Natural killer cell (primary cell): ENCODE measurements at regions not wholly inside any gene's neighbourhood (a gene's known extent, or its start where the extent isn't known, plus 50 kb on each side); places are given as distances from the start of the nearest gene placed in this dataset.

Experiments used
- ATAC-seq, 3 donors: fragments of 150-1000 bp in 2 of 3; fragments of 200-7000 bp in 1 of 3; cut with Tn5 transposase; 1 replicate in 1 of 3; 2 replicates in 2 of 3; pipeline ENCODE4 v1.10.0; 2021; ENCODE audit warnings: mild to moderate bottlenecking in 2 of 3, moderate library complexity in 2 of 3
- DNase-seq, 2 donors: peaks; one replicate each; pipeline versions ENCODE4 v3.0.0 to v3.0.0-alpha.2; 2013 to 2021; ENCODE audit warnings: mixed read lengths in 1 of 2
- H3K27ac ChIP-seq: one replicate; pipeline ENCODE4 v1.5.1; 2013; ENCODE audit warnings: mild to moderate bottlenecking, low read length
- H3K27me3 ChIP-seq: one replicate; pipeline ENCODE4 v1.6.1; 2013; ENCODE audit warnings: low read length; ENCODE audit not compliant: control insufficient read depth, insufficient read depth
- H3K36me3 ChIP-seq: one replicate; pipeline ENCODE4 v1.6.1; 2013; ENCODE audit warnings: low read length; ENCODE audit not compliant: control insufficient read depth, insufficient read depth
- H3K4me1 ChIP-seq: one replicate; pipeline ENCODE4 v1.6.1; 2013; ENCODE audit warnings: low read length; ENCODE audit not compliant: control insufficient read depth, insufficient read depth
- H3K4me3 ChIP-seq: one replicate; pipeline ENCODE4 v1.5.1; 2013; ENCODE audit warnings: low read length
- H3K9me3 ChIP-seq: one replicate; pipeline ENCODE4 v1.6.1; 2013; ENCODE audit warnings: low read length; ENCODE audit not compliant: control insufficient read depth, insufficient read depth
- H3K27ac Mint-ChIP-seq, 2 donors: one replicate each; pipeline ENCODE4 v1.8.0; 2022; ENCODE audit warnings: mild to moderate bottlenecking in 2 of 2, mixed read lengths in 2 of 2, moderate library complexity in 1 of 2
- H3K27me3 Mint-ChIP-seq, 2 donors: one replicate each; pipeline ENCODE4 v1.8.0; 2022; ENCODE audit warnings: low read depth in 2 of 2, mixed read lengths in 2 of 2
- H3K36me3 Mint-ChIP-seq: one replicate; pipeline ENCODE4 v1.8.0; 2022; ENCODE audit warnings: mixed read lengths
- H3K4me1 Mint-ChIP-seq, 2 donors: one replicate each; pipeline ENCODE4 v1.8.0; 2022; ENCODE audit warnings: mixed read lengths in 2 of 2
- H3K4me3 Mint-ChIP-seq: one replicate; pipeline ENCODE4 v1.8.0; 2022; ENCODE audit warnings: mild to moderate bottlenecking, moderate library complexity, mixed read lengths
- H3K9me3 Mint-ChIP-seq, 2 donors: one replicate each; pipeline ENCODE4 v1.8.0; 2022; ENCODE audit warnings: mixed read lengths in 2 of 2
- WGBS: methylation state at CpG from one replicate; pipeline ENCODE4 v1.1.7; 2013; ENCODE audit warnings: missing lambda C conversion rate; ENCODE audit not compliant: insufficient coverage; 5-methylcytosine and 5-hydroxymethylcytosine counted together
- intact Hi-C: fragments of 100-400 bp; cut with micrococcal nuclease; formaldehyde crosslinking; loops from one replicate; pipeline ENCODE4 v1.14.2; 2022
- TF ChIP-seq, protein P1 (sequence below): fragments of 200-600 bp; IDR thresholded peaks from one replicate; pipeline ENCODE4 v1.8.0; 2022; ENCODE audit warnings: antibody characterized with exemption

GRCh38 chr13:80717776-80718175 is 376.9 kb upstream of the SPRY2 start:
- ATAC-seq: no peak
- TF ChIP-seq, protein P1, sequence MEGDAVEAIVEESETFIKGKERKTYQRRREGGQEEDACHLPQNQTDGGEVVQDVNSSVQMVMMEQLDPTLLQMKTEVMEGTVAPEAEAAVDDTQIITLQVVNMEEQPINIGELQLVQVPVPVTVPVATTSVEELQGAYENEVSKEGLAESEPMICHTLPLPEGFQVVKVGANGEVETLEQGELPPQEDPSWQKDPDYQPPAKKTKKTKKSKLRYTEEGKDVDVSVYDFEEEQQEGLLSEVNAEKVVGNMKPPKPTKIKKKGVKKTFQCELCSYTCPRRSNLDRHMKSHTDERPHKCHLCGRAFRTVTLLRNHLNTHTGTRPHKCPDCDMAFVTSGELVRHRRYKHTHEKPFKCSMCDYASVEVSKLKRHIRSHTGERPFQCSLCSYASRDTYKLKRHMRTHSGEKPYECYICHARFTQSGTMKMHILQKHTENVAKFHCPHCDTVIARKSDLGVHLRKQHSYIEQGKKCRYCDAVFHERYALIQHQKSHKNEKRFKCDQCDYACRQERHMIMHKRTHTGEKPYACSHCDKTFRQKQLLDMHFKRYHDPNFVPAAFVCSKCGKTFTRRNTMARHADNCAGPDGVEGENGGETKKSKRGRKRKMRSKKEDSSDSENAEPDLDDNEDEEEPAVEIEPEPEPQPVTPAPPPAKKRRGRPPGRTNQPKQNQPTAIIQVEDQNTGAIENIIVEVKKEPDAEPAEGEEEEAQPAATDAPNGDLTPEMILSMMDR: no peak
- no peak for DNase-seq
- 98% methylated on average over 3 of the region's 4 CpGs for WGBS
- Histone ChIP-seq H3K4me3 (no peak overlapping the region), H3K27ac (no peak overlapping the region), H3K9me3 (peaks cover 2% of the 10 kb centered on the region), H3K27me3 (no peaks in the 10 kb centered on the region), H3K4me1 (no peaks in the 10 kb centered on the region), H3K36me3 (no peaks in the 10 kb centered on the region)
- Mint-ChIP-seq H3K4me3 (no peak overlapping the region), H3K27ac (no peak overlapping the region), H3K4me1 (peaks cover 7% of the 10 kb centered on the region in 2 donors), H3K36me3 (peaks cover 5% of the 10 kb centered on the region), H3K27me3 (no peaks in the 10 kb centered on the region), H3K9me3 (peaks cover 3 to 4% of the 10 kb centered on the region in 2 donors)
- intact Hi-C loops: no loop called here

DNA sequence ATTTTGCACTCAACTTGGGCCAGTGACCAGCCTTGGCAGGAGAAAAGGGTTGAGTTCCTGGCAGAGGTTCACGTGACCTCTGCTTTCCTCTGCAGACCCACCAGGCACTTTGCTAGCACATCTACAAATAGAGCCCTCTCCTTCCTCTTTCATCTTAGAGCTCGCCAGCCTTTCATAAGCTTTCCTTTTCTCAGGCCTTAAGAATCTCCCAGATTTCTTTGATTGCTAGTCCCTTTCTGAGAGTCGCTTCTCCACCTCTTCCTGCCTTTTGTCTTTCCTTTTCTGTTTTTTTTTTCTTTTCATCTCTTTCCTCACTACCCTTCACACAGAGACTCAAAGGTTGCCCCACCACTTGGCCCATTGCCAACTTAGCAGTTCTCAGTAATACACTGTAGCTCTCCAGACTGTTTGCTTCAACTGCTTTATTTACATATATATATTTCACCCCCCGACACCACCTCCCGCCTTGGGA is 375.7 kb upstream of the SPRY2 start:
- 28% methylated on average over 3 of the region's 5 CpGs for WGBS
- intact Hi-C loops: no loop called here
- no peak overlapping the region for H3K27ac Mint-ChIP-seq
- H3K27ac ChIP-seq: no peak overlapping the region
- H3K9me3 Mint-ChIP-seq: peaks cover 3 to 4% of the 10 kb centered on the region in 2 donors
- no peaks in the 10 kb centered on the region for H3K4me1 ChIP-seq
- H3K4me3 ChIP-seq: no peak overlapping the region
- H3K9me3 ChIP-seq: peaks cover 5% of the 10 kb centered on the region
- no peaks in the 10 kb centered on the region for H3K36me3 ChIP-seq
- H3K27me3 ChIP-seq: no peaks in the 10 kb centered on the region
- H3K36me3 Mint-ChIP-seq: peaks cover 5% of the 10 kb centered on the region
- ATAC-seq (no peak), DNase-seq (no peak)
- TF ChIP-seq, protein P1: no peak
- no peaks in the 10 kb centered on the region for H3K27me3 Mint-ChIP-seq
- no peak overlapping the region for H3K4me3 Mint-ChIP-seq
- peaks cover 5% of the 10 kb centered on the region in 2 donors for H3K4me1 Mint-ChIP-seq

GRCh38 chr13:80712026-80712425 is 371.1 kb upstream of the SPRY2 start:
- TF ChIP-seq, protein P1: no peak
- H3K27ac Mint-ChIP-seq: no peak overlapping the region
- Histone ChIP-seq H3K27ac (no peak overlapping the region), H3K9me3 (peaks cover 9% of the 10 kb centered on the region), H3K27me3 (no peaks in the 10 kb centered on the region), H3K4me3 (no peak overlapping the region), H3K36me3 (no peaks in the 10 kb centered on the region), H3K4me1 (no peaks in the 10 kb centered on the region)
- peaks cover 5% of the 10 kb centered on the region for H3K36me3 Mint-ChIP-seq
- H3K4me1 Mint-ChIP-seq: peaks cover 5% of the 10 kb centered on the region in 2 donors
- peaks cover 3 to 4% of the 10 kb centered on the region in 2 donors for H3K9me3 Mint-ChIP-seq
- WGBS: 87% methylated on average over 2 of the region's 2 CpGs
- no peak for DNase-seq
- H3K4me3 Mint-ChIP-seq: no peak overlapping the region
- H3K27me3 Mint-ChIP-seq: no peaks in the 10 kb centered on the region
- intact Hi-C loops: no loop called here
- no peak for ATAC-seq

GRCh38 chr13:80708791-80709190 is 367.9 kb upstream of the SPRY2 start:
- no peak overlapping the region for H3K27ac ChIP-seq
- H3K9me3 ChIP-seq: peaks cover 12% of the 10 kb centered on the region
- no peaks in the 10 kb centered on the region for H3K4me1 ChIP-seq
- no peak overlapping the region for H3K4me3 ChIP-seq
- H3K36me3 ChIP-seq: no peaks in the 10 kb centered on the region
- TF ChIP-seq, protein P1: no peak
- intact Hi-C loops: no loop called here
- H3K27me3 ChIP-seq: no peaks in the 10 kb centered on the region
- ATAC-seq (no peak), DNase-seq (no peak)
- peaks cover 5% of the 10 kb centered on the region for H3K36me3 Mint-ChIP-seq
- no peak overlapping the region for H3K27ac Mint-ChIP-seq
- peaks cover 3 to 4% of the 10 kb centered on the region in 2 donors for H3K9me3 Mint-ChIP-seq
- H3K4me3 Mint-ChIP-seq: no peak overlapping the region
- no peaks in the 10 kb centered on the region for H3K27me3 Mint-ChIP-seq
- H3K4me1 Mint-ChIP-seq: no peaks in the 10 kb centered on the region
